GM19452 (cell line): ENCODE measurements at regions not wholly inside any gene's neighbourhood (a gene's known extent, or its start where the extent isn't known, plus 50 kb on each side); places are given as distances from the start of the nearest gene placed in this dataset.

Experiments
- ATAC-seq: cut with Tn5 transposase; IDR thresholded peaks from one replicate; pipeline ENCODE4 v1.9.1; 2021; ENCODE audit not compliant: unreplicated experiment

DNA sequence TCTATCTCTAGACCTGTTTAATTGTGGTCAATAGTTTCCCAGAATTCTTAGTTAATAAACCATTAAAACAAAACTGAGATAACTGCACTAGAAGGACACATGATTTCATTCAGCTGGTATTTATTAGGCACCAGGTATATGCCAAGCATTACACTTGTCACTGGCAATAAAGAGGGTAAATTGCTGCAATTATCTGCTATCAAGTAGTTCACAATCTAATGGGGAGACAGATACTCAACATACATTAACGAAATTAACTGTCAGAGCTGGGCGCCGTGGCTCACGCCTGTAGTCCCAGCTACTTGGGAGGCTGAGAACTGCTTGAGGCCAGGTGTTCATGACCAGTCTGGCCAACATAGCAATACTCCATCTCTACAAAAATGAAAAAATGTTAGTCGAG, 71.7 kb upstream of the WIPF1 start:
- ATAC-seq = no peak

DNA sequence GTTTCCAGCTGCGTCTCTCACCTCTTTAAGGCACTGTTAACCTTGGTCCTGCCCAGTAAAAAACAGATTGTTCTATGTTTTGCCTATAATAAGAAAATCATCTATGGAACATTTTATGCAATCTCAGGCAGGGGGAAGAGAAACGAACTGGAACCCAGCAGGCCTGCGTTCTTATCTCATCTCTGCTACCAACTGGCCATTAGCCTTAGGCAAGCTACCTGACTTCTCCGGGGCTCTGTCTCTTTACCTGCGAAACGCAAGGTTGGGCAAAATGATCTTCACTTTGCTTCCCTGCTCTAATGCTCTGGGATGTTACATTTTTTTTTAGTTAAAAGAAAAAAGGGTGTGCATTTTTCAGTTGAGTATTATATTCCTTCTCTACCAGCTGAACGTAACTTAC, 70.5 kb upstream of the WIPF1 start:
- ATAC-seq = no peak

DNA sequence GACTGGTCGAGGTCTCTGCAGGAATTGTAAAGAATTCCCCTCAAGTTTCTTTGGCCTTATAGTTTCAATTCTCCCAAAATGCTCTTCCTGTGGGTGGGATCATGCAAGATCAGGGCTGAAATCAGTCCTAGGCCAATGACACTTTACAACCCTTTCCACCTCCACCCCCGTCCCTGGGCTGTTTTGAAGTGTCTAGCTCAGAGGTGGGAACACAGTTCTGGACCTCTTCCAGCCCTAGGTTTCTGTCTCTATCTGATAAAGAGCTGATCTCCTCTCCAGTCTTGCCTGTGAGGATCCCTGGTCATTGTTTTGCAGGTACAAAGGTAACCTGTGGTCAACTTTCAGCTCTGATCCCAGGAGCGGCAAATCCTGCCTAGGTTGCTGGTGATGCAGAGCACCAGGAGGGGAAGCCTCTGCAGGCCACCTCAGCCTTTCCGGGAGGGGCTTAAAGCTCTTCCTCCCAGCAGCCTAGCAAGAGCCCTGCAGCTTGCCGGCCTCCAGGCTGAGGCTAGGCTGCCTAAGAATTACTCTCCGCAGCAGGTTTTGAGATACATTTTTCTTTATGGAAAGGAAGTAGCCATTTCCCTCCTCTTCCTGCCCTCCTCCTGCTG, 69.8 kb upstream of the WIPF1 start:
- no peak for ATAC-seq

DNA sequence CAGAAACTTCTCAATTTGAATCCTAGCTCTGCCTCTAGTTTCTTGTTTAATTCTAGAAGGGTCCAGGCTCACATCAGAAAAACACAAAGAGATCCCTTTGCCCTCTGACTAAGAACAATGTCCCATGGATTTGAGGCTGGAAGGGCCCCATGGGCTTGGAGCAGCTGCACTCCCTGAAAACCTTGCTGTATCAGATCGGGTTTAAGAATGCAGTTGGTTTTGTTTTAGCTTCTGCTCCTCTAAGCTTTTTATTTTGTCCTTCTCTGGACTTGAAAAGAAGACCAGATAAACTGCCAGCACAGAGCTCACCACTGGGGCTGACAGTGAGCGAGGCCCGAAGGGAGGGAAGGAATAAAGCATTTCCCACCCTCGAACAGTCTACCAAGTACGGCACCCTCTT, 69.2 kb upstream of the WIPF1 start:
- no peak for ATAC-seq

DNA sequence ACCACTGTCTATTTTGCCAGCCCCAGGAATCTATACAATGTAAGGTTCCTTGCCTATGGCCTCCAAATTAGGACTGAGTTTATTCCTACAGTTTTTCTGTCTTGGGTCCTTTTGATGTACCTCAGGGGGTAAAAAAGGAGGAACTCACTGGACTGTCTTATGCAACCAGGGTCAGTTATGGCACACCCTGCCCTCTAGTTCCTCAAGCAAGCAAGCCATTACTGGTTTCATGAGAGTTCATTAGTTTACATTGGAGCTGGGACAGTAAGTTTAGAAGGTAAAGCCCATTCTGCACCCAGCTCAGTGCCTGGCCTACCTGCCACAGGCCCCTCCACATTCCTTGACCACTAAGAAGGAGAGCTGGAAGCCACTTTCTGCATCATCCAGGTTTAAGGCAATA, 68.7 kb upstream of the WIPF1 start:
- ATAC-seq = no peak

DNA sequence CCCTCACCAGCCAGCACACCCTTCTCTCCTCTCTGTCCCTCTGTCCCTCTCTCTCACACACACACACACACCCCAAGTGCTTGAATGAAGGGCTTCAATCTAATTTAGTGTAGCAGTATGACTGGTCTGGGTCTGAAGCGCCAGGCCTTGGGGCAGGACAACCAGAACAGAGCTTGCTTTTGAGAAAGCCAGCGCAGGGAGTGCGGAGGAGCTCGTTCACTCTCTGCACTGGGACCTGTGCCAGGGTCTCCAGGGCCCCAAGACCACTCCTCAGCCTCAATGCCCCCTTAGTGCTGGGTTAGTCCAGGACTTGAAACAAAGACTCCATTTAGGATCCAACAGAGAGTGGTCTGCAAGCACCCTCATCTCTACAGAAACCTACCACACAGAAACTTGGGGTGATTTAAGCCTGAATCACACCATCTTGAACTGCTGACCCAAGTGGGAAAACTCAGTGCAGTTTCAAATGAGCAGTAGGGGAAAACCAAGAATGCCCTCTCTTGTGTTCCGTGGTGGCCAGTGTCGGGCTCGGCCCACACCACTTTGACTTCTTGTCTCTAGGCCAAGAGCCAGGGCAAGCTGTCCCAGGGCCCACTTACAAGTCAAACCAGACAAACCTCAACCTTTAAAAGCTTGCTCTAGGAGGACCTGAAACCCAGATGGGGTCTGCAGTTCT, 66.6 kb upstream of the WIPF1 start:
- no peak for ATAC-seq

DNA sequence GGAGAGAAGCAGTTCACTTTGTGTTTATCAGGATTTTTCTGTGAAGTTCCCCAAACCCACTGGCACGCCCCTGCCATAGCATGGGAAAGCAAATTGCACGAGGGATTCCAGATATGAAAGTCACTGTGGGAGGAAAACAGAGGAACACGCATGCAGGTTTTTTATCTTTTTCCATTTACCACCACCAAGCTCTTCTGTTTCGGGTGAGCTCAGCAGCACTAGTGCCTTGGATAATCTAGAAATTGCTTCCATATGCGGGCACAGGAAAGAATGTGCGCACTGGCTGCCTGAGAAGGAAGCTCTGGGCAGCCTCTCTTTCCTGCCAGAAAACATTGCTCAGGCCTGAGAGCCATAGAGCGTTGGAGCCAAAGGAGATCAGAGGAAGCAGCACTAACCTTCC, 65.9 kb upstream of the WIPF1 start:
- ATAC-seq = no peak

DNA sequence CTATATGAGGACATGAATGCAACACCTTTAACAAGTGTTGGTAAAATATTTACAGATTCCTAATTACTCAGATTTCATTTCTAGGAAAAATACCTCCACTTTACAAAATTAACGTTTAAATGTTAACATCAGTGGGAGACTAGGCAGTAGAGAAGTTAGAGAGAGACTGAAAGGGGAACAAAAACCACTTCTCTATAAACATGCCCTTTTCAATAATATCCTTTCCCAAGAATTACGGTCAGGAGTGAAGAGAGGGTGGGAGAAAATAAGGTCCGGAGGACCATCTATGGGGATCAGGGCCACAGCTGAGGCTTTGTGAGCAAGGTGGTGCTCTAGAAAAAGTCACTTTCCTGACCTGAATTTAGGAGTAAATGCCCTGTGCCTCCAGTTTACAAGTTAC, 65.3 kb upstream of the WIPF1 start:
- no peak for ATAC-seq

DNA sequence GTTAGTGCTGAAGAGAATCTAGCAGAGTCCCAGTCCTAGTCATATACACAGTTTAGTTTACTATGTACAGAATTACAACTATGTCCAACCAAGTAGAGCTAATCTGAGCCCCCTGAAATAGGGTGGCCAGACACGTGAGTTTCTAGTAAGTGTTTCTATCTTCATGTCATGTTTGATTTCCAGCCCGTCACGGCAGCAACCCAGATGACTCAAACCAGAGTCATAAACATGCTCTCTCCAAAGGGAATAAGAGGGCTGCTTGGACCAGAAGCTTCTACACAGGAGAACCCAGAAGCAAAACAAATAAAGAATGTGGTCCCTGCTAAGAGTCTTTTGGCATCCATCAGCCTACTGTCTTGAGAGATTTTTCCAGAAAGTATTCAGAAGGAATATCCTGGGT, 64.9 kb upstream of the WIPF1 start:
- ATAC-seq = no peak

DNA sequence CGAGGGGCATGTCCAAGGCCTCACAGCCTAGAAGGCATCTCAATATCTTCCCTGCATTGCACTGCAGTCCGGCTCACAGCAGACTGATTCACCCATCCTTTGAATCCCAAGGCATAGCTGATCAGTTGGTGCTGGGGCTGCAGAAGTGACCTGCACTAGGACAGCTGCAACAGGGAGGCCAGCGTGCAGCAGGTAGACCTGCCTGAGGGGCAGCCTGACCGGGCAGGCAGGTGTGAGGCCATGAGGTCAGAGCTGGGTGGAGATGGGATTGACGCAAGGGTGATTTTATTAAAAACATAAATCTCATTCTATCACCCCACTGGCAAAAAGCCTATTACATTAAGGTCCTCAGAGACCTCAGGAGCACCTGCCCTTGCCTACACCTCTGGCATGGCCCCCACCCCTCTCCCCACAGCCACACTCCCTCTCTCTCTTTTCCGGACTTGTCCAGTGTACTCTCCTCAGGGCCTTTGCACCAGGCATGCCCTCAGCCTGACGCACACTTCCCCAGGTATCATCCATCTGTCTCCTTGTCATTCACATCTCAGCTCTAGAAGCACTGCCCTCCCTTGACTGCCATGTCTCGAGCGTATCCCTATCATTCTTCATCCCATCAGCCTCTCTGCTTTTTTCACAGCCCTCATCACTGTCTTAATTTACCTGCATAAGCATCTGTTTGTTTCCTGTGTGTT, 63.5 kb upstream of the WIPF1 start:
- no peak for ATAC-seq

DNA sequence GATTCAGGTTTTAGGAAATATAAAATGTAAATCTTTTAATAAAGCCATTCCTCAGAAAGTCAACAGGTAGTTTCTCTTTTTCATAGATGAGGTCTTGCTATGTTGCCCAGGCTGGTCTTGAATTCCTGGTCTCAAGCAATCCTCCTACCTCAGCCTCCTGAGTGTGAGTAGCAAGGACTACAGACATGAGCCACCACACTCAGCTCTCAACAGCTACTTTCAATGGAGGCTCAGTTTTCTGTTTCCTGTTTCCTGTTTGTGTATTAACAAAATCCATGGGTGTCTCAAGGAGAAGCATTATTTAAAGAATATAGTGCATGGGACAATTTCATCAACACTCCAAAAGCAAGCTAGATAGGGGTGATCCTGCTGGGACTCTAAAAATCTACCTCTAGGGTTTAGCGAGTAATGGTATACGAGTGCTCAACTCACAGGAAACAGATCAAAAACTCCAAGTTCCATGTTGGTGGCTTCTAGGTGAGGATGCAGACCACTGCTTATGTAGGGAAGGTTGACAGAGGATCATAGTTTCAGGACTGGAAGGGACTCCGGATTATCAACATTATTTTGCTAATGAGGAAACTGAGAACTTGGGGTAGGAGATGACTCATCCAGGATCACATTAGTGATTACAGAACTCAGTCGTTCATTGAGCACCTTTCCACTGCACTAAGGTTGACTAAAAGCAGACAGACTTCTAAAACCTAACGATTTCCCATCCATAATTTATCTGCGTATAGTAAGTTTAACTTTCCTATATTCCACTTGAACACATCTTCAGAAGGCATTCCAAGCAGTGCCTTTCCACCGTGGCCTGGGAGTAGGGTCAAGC, 61.7 kb upstream of the WIPF1 start:
- no peak for ATAC-seq

DNA sequence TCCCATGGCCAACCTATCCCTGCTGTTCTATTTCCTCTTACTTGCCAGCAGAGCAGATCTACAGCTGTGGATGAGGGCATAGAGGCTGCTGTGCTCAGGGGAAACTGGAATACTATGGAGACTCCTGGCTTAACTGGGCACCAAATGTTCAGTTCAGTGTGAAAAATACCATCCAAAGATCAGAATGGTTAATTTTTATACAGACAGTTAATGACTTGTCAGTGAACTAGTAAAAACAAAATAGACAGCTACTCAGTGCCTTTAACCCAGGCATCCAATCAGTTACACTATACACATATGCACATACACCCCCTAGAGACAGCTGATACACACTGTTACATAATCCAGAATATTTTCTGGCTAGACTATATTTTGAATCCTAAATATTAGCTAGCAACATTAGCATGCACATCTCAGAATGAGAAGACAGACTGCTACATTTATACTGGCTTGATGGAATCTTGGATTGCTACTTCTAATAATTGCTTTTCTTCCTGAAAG, 59.1 kb upstream of the WIPF1 start:
- ATAC-seq = no peak

DNA sequence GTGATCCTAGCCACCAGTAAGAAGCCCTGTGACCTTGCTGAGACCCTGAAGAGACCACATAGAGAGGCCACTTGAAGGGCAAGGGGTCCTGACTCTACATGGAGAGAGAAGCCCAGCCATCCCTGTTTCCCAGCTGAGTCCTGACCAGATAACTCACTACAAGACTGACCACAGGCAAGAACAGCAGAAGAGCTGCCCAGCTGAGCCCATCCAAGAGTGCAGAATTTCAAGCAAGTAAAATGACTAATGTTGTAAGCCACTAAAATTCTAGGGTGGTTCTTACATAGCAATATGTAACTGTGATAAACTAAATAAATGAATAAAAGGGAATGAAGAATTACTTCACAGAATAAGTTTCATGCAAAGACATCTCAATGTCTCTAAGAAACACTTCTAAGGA, 58.4 kb upstream of the WIPF1 start:
- ATAC-seq = no peak

DNA sequence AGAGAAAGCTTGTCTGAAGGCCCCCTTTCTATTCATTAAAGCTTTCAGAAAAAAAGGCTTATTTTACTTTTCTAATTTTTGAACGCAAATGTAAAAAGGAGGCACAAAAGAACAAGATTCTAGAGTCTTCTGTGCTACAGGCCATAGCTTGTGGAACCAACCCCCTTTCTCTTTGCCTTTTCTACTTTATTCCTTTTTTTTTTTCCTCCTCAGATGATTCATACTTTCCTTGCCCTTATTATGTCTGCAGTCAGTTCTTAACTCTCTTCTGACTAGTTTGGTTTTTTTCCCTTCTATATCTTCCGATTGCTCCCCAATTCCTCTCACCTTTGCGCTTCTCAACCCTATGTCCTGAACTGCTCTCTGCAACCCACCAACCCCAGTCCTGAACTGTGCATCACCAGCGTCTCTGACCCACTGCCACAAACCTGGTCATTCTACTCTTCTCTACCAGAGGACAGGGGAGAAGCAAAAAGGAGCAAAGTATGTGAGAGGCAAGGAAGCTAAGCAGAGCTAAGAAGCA, 56.9 kb upstream of the WIPF1 start:
- no peak for ATAC-seq

DNA sequence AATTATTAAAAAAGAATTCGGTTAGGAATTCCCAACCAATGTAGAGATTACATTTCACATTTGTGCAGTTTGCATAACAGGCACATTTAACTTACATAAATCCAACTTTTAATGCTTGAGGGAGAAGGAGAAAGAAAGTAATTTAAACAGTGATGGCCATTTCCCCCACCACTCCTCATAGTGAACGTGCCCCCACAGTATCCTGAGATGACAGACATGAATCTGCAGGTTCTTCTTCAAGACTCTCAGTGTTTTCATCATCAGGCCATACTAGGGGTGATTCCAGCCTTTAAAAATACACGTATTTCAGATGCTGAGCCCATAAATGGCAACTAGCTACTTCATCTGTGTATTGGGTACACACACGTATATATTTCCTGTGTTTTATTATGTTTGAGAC, 51.3 kb upstream of the WIPF1 start:
- no peak for ATAC-seq
